ENCODE measurements at regions not wholly inside any gene's neighbourhood (a gene's known extent, or its start where the extent isn't known, plus 50 kb on each side); places are given as distances from the start of the nearest gene placed in this dataset.

- DNase-seq (ENCODE audit: low spot score), result no peak
- Mint-ChIP-seq H3K9me3 (no peaks in the 10 kb centered on the region), H3K36me3 (ENCODE audit: low read depth) (no peaks in the 10 kb centered on the region), H3K27ac (no peak overlapping the region), H3K4me3 (no peak overlapping the region), H3K27me3 (ENCODE audit: insufficient read depth) (no peaks in the 10 kb centered on the region), H3K4me1 (ENCODE audit: low read depth) (no peaks in the 10 kb centered on the region)
- intact Hi-C loops (cut with micrococcal nuclease), result no loop called here
Measured at GRCh38 chr10:131806146-131806545, 94.7 kb upstream of the PPP2R2D start.

GRCh38 chr10:131806646-131807317 lies 94.0 kb upstream of the PPP2R2D start:
- DNase-seq (ENCODE audit: low spot score), result no peak
- Mint-ChIP-seq H3K4me3 (no peak overlapping the region), H3K4me1 (ENCODE audit: low read depth) (no peaks in the 10 kb centered on the region), H3K9me3 (no peaks in the 10 kb centered on the region), H3K27ac (no peak overlapping the region), H3K27me3 (ENCODE audit: insufficient read depth) (no peaks in the 10 kb centered on the region), H3K36me3 (ENCODE audit: low read depth) (no peaks in the 10 kb centered on the region)
- intact Hi-C loops (cut with micrococcal nuclease), result no loop called here

GRCh38 chr10:131808370-131808930 lies 92.4 kb upstream of the PPP2R2D start:
- intact Hi-C loops (cut with micrococcal nuclease), result no loop called here
- DNase-seq (ENCODE audit: low spot score), result no peak
- H3K4me1 Mint-ChIP-seq (ENCODE audit: low read depth), result no peaks in the 10 kb centered on the region
- no peak overlapping the region for H3K27ac Mint-ChIP-seq
- no peaks in the 10 kb centered on the region for H3K36me3 Mint-ChIP-seq (ENCODE audit: low read depth)
- no peaks in the 10 kb centered on the region for H3K9me3 Mint-ChIP-seq
- no peak overlapping the region for H3K4me3 Mint-ChIP-seq
- no peaks in the 10 kb centered on the region for H3K27me3 Mint-ChIP-seq (ENCODE audit: insufficient read depth)

DNA sequence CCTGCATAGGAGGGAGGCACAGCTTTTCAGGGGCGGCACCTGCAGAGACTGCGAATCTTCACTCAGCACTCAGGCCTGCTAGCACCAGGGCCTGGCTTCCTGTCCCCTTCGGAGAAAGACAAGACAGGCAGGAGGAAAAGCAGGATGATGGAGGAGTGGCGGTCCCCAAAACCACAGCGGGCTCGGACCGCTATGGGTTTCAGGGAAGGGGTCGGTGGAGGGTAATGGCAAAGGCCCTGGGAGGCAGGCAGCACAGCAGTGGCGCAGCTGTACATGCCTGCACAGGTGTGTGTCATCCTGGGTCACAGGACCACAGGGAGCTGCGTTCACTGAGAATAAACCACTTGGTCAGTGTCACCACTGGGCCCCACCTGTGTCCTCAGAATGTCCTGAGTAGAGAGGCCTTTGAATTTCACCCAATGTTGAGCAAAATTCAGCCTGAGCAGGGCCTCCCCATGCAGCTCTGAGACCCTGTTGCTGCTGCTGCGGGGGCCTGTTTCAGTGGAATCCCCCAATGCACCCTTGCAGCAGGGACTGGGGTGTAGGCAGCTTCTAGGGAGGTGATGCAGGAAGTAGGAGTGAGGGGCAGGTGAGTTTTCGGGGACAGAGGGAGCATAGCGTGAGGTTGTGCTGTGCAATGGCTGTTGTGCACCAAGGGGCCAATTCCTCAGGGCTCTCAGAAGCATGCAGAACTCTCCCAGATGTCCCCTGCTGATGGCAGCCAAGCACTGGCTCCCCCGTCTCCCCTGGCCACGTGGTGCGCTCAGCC lies 90.6 kb upstream of the PPP2R2D start:
- intact Hi-C loops (cut with micrococcal nuclease), result no loop called here

DNA sequence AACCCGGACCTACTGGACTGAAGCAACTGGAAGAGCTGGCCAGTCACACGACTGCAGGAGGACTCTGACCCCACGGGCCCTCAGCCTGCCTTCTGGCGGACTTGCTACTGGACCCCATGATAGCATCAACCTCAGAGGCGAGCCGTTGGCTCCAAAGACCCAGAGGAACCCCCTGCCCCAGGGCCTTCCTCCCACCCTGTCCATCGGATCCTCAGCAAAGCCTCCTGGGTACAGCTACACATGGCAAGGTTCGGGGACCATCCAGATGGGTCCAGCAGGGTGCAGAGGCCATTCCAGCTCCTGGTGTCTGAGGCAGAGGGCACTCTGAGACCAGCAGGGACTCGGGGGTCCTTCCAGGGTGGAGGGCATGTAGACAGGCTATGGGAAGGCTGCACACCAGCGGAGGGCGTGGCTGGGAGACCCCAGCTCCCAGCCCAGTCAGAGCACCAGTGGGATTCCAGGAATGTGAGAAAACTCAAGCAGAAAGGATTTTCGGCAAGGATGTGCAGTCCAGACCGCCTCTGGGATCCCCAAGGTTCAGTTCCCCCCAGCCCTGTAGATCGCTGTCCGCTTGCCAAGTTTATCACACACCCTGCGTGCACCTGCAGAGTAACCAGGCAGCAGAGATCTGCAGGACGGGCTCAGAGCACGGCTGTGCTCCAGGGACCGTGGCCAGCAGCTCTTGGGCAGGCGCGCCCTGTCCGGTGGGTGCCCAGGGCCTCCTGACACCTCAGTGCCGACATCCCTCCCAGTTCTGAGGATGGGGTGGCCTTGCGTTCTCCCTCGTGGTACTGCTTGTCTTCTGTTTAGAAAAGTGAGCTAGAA lies 89.8 kb upstream of the PPP2R2D start:
- DNase-seq (ENCODE audit: low spot score), result no peak
- Mint-ChIP-seq H3K4me1 (ENCODE audit: low read depth) (no peaks in the 10 kb centered on the region), H3K27me3 (ENCODE audit: insufficient read depth) (no peaks in the 10 kb centered on the region), H3K9me3 (no peaks in the 10 kb centered on the region), H3K36me3 (ENCODE audit: low read depth) (no peaks in the 10 kb centered on the region), H3K27ac (no peak overlapping the region), H3K4me3 (no peak overlapping the region)
- intact Hi-C loops (cut with micrococcal nuclease), result no loop called here

More for the DNA sequence above, 90.6 kb upstream of the PPP2R2D start:
- no peak overlapping the region for H3K4me3 Mint-ChIP-seq
- DNase-seq (ENCODE audit: low spot score), result no peak
- no peak overlapping the region for H3K27ac Mint-ChIP-seq
- no peaks in the 10 kb centered on the region for H3K9me3 Mint-ChIP-seq
- no peaks in the 10 kb centered on the region for H3K36me3 Mint-ChIP-seq (ENCODE audit: low read depth)
- H3K27me3 Mint-ChIP-seq (ENCODE audit: insufficient read depth), result no peaks in the 10 kb centered on the region
- no peaks in the 10 kb centered on the region for H3K4me1 Mint-ChIP-seq (ENCODE audit: low read depth)

DNA sequence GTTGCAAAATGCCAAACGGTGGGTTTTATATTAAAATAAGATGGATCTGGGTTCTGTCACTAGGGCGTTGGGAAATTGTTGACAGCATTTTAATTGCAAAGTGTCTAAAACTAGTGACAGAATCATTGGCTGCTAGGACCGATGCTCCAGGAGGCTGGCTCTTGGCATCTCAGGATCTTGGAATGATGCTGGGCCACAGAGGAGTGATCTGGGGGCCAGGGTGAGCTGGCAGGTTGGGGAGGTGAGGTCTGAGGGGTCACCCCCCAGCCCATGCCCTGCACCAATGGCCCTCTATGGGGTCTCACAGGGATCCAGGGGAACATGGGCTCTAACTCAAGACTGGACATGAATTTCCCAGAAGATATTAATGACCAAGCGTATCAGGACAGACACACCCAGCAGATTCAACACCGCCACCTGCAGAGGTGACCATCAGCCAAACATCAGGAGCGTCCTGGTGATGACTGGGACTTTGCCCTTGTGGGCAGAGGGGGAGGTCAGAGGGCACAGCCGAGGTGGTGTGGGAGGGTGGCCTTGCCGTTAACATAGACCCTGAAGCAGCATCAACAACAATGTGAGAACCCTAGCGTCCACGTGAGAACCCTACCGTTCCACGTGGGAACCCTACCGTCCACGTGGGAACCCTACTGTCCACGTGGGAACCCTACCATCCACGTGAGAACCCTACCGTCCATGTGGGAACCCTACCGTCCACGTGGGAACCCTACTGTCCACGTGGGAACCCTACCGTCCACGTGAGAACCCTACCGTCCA lies 89.0 kb upstream of the PPP2R2D start:
- Mint-ChIP-seq H3K4me1 (ENCODE audit: low read depth) (no peaks in the 10 kb centered on the region), H3K9me3 (no peaks in the 10 kb centered on the region), H3K27ac (no peak overlapping the region), H3K4me3 (no peak overlapping the region), H3K36me3 (ENCODE audit: low read depth) (no peaks in the 10 kb centered on the region), H3K27me3 (ENCODE audit: insufficient read depth) (no peaks in the 10 kb centered on the region)
- no peak for DNase-seq (ENCODE audit: low spot score)
- intact Hi-C loops (cut with micrococcal nuclease), result no loop called here

- Mint-ChIP-seq H3K4me3 (no peak overlapping the region), H3K27ac (no peak overlapping the region), H3K4me1 (ENCODE audit: low read depth) (no peaks in the 10 kb centered on the region), H3K27me3 (ENCODE audit: insufficient read depth) (no peaks in the 10 kb centered on the region), H3K9me3 (no peaks in the 10 kb centered on the region), H3K36me3 (ENCODE audit: low read depth) (no peaks in the 10 kb centered on the region)
- intact Hi-C loops (cut with micrococcal nuclease), result no loop called here
- DNase-seq (ENCODE audit: low spot score), result no peak
Measured at GRCh38 chr10:131812736-131813604, 87.8 kb upstream of the PPP2R2D start.

DNA sequence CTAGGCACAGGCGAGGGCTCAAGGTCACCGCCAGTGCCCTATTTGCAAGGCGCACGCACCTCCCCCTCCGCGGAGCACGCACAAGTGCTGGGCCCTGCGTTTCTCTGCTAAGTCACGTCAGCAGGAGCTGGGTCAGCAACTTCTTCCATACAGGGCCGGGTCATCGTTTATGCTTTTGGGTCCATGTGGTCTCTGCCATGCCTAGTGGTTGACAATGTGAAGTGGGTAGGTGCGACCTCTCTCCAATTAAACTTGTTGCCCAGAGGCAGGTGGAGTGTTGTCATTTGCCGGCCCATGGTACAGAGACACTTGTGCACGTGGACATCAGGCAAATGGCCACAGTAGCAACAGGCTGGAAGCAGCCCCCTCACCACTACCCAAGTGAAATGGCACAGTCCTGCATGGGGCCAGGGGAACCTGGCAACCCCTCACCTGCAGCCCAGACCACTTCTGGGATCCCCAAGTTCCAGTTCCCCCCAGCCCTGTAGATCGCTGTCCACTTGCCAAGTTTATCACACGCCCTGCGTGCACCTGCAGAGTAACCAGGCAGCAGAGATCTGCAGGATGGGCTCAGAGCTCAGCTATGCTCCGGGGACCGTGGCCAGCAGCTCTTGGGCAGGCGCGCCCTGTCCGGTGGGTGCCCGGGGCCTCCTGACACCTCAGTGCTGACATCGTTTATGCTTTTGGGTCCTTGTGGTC lies 86.1 kb upstream of the PPP2R2D start:
- intact Hi-C loops (cut with micrococcal nuclease), result no loop called here
- no peaks in the 10 kb centered on the region for H3K36me3 Mint-ChIP-seq (ENCODE audit: low read depth)
- no peak overlapping the region for H3K4me3 Mint-ChIP-seq
- H3K27me3 Mint-ChIP-seq (ENCODE audit: insufficient read depth), result no peaks in the 10 kb centered on the region
- no peaks in the 10 kb centered on the region for H3K9me3 Mint-ChIP-seq
- no peak for DNase-seq (ENCODE audit: low spot score)
- no peaks in the 10 kb centered on the region for H3K4me1 Mint-ChIP-seq (ENCODE audit: low read depth)
- H3K27ac Mint-ChIP-seq, result no peak overlapping the region

DNA sequence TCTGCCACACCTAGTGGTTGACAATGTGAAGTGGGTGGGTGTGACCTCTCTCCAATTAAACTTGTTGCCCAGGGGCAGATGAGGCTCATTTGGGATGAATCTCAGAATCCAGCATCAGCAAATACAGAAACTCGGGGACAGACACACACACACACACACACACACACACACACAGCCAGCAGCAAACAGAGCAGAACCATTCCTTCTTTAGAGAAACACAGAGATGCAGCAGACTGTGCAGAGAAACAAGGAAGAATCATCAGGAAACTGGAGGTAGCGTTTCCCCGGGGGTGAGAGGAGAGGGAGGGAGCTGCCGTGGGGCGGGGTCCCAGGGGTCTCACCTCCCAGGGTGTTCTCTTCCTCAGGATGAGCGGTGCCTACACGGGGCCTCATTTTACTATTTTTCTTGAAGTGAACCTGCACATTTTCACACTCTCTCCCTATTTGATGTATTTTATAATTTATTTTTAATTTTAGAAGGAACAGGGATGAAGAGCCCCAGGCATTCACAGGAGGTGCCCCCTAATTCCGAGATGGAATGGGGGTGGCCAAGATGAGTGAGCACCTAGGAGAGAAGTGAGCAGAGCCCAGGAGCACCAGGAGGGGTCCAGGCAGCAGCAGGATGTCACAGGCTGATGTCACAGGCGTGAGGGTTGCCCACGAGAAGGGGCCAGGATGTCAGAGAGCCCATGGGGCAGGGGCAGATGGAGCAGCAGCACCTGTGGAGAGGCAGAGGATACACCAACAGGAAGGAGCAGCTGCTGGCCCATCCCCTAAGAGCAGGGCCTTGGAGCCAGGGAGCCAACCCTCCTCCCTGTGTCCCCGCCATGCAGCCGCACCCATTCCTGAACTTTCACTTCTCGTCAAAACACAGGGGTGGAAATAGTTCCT lies 85.3 kb upstream of the PPP2R2D start:
- Mint-ChIP-seq H3K9me3 (no peaks in the 10 kb centered on the region), H3K4me3 (no peak overlapping the region), H3K36me3 (ENCODE audit: low read depth) (no peaks in the 10 kb centered on the region), H3K27ac (no peak overlapping the region), H3K27me3 (ENCODE audit: insufficient read depth) (no peaks in the 10 kb centered on the region), H3K4me1 (ENCODE audit: low read depth) (no peaks in the 10 kb centered on the region)
- intact Hi-C loops (cut with micrococcal nuclease), result no loop called here
- DNase-seq (ENCODE audit: low spot score), result no peak

DNA sequence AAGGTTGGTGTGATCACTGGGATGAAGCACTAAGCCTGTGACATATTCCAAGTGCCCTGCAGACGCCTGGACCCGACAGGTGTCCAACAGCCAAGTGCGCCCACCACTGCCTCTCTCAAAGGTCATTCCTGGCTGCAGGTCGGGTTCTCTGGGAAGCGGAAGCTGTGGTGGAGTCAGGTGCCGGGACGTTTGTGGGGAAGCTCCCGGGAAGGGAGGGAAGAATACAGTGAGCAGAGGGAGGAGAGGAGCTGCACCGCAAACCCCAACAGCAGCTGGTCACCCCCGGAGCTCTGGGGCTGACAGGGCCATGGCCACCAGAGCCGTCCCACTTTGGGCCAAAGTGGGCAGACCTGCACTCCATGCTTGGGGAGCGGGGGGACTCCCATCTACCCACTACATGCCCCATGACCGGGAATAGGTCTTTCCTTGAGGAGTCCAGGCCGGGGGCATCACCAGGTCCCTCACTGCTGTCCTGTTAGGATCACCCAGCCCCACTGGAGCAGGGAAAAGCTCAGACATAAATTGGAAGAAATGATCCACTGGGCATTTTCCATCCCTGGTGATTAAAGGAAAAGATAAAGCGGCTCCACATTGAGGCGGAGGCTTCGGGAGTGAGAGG lies 84.5 kb upstream of the PPP2R2D start:
- Mint-ChIP-seq H3K4me1 (ENCODE audit: low read depth) (no peaks in the 10 kb centered on the region), H3K9me3 (no peaks in the 10 kb centered on the region), H3K4me3 (no peak overlapping the region), H3K27ac (no peak overlapping the region), H3K36me3 (ENCODE audit: low read depth) (no peaks in the 10 kb centered on the region), H3K27me3 (ENCODE audit: insufficient read depth) (no peaks in the 10 kb centered on the region)
- intact Hi-C loops (cut with micrococcal nuclease), result no loop called here
- DNase-seq (ENCODE audit: low spot score), result no peak
